ENCODE measurements at regions not wholly inside any gene's neighbourhood (a gene's known extent, or its start where the extent isn't known, plus 50 kb on each side); places are given as distances from the start of the nearest gene placed in this dataset.

DNA sequence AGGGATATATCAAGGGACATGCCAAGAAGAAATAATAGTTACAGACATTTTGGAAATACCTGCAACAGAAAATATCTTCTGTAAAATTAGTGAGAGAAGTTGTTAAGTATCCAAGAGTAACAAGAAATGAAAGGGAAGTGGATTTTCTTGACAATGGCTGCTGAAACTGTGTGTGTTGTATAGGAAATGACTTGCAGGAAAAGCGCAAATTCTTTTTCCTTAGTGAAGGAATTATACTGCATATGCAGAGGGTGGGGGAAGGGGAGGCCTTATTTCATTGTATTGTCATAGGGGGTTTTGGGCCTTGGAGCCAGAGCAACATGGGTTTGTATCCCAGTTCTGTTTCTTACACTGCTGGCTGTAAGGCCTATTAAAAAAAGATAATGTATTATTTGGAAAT, 84.4 kb upstream of the DDHD1 start:
- H3K9me3 ChIP-seq: no peaks in the 10 kb centered on the region
- DNase-seq: no peak
- H3K4me1 ChIP-seq: no peaks in the 10 kb centered on the region
- no peak overlapping the region for H3K4me3 ChIP-seq
- no peak overlapping the region for H3K27ac ChIP-seq
- no peaks in the 10 kb centered on the region for H3K27me3 ChIP-seq
- TF ChIP-seq, protein P1, sequence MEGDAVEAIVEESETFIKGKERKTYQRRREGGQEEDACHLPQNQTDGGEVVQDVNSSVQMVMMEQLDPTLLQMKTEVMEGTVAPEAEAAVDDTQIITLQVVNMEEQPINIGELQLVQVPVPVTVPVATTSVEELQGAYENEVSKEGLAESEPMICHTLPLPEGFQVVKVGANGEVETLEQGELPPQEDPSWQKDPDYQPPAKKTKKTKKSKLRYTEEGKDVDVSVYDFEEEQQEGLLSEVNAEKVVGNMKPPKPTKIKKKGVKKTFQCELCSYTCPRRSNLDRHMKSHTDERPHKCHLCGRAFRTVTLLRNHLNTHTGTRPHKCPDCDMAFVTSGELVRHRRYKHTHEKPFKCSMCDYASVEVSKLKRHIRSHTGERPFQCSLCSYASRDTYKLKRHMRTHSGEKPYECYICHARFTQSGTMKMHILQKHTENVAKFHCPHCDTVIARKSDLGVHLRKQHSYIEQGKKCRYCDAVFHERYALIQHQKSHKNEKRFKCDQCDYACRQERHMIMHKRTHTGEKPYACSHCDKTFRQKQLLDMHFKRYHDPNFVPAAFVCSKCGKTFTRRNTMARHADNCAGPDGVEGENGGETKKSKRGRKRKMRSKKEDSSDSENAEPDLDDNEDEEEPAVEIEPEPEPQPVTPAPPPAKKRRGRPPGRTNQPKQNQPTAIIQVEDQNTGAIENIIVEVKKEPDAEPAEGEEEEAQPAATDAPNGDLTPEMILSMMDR (IDR thresholded peaks at IDR 0.05): no peak
- no peaks in the 10 kb centered on the region for H3K36me3 ChIP-seq
- intact Hi-C loops (cut with DNase I): no loop called here
- no peak overlapping the region for H3K9ac ChIP-seq (ENCODE audit: low read depth in 2 of 2, low read length in 2 of 2)

DNA sequence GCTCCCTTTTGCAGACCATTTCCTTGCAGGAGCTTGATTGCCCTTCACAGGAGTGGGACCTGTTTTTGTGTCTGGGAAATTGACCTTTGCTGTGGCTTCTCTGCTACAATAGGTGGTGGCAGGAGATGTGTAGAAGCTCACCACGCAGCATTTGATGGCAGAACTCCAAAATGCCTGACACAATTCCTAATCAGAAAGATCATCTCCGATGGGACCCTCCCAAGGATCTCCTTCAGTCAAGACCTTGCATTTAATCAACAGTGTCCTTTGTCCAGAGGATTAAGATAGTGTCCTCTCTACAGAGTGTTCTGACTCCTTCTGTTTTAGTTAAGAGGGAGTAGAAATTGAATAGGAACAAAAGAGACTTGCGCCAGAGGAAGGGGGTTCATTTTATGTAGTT, 83.6 kb upstream of the DDHD1 start:
- no peak for DNase-seq
- Histone ChIP-seq H3K4me3 (no peak overlapping the region), H3K9ac (ENCODE audit: low read depth in 2 of 2, low read length in 2 of 2) (no peak overlapping the region), H3K9me3 (no peaks in the 10 kb centered on the region), H3K27me3 (no peaks in the 10 kb centered on the region), H3K4me1 (no peaks in the 10 kb centered on the region), H3K27ac (no peak overlapping the region), H3K36me3 (no peaks in the 10 kb centered on the region)
- TF ChIP-seq, protein P1 (IDR thresholded peaks at IDR 0.05): no peak
- intact Hi-C loops (cut with DNase I): no loop called here

DNA sequence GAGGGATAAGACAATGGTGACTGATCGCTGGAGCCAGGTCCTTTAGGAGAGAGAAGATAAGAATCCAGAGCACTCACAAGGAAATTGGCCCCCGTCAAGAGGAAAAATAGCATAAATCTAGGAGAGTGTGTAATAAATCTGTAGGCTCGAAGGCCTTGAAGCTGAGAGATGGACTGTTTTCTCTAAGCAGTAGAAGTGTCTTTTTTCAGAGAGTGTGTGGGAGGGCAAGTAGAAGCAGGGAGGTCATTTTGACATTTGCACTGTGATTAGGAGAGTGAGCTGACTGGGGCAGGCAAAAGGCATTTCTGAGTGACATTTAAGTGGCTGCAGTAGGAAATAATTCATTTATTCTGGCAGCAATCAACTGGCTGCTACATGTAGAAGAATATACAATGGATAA, 78.0 kb upstream of the DDHD1 start:
- H3K27me3 ChIP-seq: no peaks in the 10 kb centered on the region
- H3K27ac ChIP-seq: no peak overlapping the region
- DNase-seq: no peak
- intact Hi-C loops (cut with DNase I): no loop called here
- no peaks in the 10 kb centered on the region for H3K4me1 ChIP-seq
- no peak overlapping the region for H3K4me3 ChIP-seq
- TF ChIP-seq, protein P1 (IDR thresholded peaks at IDR 0.05): no peak
- H3K36me3 ChIP-seq: no peaks in the 10 kb centered on the region
- H3K9ac ChIP-seq (ENCODE audit: low read depth in 2 of 2, low read length in 2 of 2): no peak overlapping the region
- H3K9me3 ChIP-seq: no peaks in the 10 kb centered on the region

DNA sequence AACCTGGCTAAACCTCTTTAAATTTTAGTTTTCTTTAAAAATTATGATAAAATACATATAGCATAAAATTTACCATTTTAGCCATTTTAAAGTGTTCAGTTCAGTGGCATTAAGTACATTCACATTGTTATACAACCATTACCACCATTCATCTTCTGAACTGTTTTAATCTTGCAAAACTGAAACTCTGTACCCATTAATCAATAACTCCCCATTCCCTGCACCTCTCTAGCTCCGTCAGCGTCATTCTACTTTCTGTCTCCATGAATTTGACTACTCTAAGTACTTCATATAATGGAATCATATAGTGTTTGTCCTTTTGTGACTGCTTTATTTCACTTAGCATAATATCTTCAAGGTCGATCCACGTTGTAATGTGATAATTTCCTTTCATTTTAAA, 75.8 kb upstream of the DDHD1 start:
- no peaks in the 10 kb centered on the region for H3K4me1 ChIP-seq
- H3K27me3 ChIP-seq: no peaks in the 10 kb centered on the region
- no peak overlapping the region for H3K27ac ChIP-seq
- no peaks in the 10 kb centered on the region for H3K9me3 ChIP-seq
- TF ChIP-seq, protein P1 (IDR thresholded peaks at IDR 0.05): no peak
- intact Hi-C loops (cut with DNase I): no loop called here
- no peaks in the 10 kb centered on the region for H3K36me3 ChIP-seq
- DNase-seq: no peak
- H3K4me3 ChIP-seq: no peak overlapping the region
- no peak overlapping the region for H3K9ac ChIP-seq (ENCODE audit: low read depth in 2 of 2, low read length in 2 of 2)

DNA sequence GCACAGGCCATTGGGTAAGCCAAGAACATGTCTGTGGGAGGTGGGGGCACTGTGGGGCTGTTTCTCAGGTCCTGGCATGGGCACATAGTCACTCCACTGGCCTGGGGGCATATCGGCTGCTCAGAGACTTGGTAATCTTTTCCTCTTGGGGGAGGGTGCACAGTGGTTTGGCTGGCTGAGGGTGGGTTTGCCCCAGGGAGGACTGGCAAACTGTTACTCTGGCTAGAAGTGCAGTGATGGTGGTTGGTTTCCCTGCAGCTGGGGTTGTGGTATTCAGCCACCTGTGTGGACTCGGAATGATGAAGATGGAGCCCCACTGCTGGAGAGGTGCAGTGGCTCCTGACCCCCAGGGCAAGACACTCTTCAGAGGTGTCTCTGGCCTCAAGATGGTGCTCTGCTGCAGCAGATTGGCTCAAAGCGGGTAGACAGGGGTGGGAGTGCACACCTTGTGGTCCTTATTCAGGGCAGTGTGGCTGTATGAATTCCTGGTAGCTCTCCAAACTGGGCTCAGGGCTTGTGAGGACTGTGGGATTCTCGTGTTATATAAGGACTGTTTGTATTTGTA, 74.1 kb upstream of the DDHD1 start:
- no peak overlapping the region for H3K9ac ChIP-seq (ENCODE audit: low read depth in 2 of 2, low read length in 2 of 2)
- no peaks in the 10 kb centered on the region for H3K27me3 ChIP-seq

More for the DNA sequence above, 74.1 kb upstream of the DDHD1 start:
- intact Hi-C loops (cut with DNase I): no loop called here
- Histone ChIP-seq H3K9me3 (no peaks in the 10 kb centered on the region), H3K27ac (no peak overlapping the region), H3K4me1 (no peaks in the 10 kb centered on the region), H3K36me3 (no peaks in the 10 kb centered on the region), H3K4me3 (no peak overlapping the region)
- DNase-seq: no peak
- TF ChIP-seq, protein P1 (IDR thresholded peaks at IDR 0.05): no peak

All from colonic mucosa (tissue), 4 donors.